Thyroid gland (tissue), 4 donors: ENCODE measurements at regions not wholly inside any gene's neighbourhood (a gene's known extent, or its start where the extent isn't known, plus 50 kb on each side); places are given as distances from the start of the nearest gene placed in this dataset.

ENCODE experiments used
- DNase-seq, 2 donors: peaks; one replicate each; pipeline ENCODE4 v3.0.0-alpha.2; 2019
- H3K27ac ChIP-seq, 3 donors: fragments of 200-600 bp; sonication (generic); 1 replicate in 2 of 3; 2 replicates in 1 of 3; pipeline ENCODE4 v1.5.1; 2016 to 2019; ENCODE audit warnings: mild to moderate bottlenecking in 1 of 3, moderate library complexity in 1 of 3
- H3K27me3 ChIP-seq: fragments of 200-600 bp; sonication (generic); one replicate; pipeline ENCODE4 v1.5.1; 2019
- H3K36me3 ChIP-seq, 2 donors: fragments of 200-600 bp; sonication (generic); one replicate each; pipeline ENCODE4 v1.5.1; 2016 to 2019
- H3K4me1 ChIP-seq, 2 donors: fragments of 200-600 bp; sonication (generic); one replicate each; pipeline ENCODE4 v1.5.1; 2017 to 2019
- H3K4me3 ChIP-seq, 3 donors: fragments of 200-600 bp; sonication (generic); replicated peaks in 1 of 3; 1 replicate in 2 of 3; 2 replicates in 1 of 3; pipeline ENCODE4 v1.5.1; 2016; ENCODE audit warnings: mild to moderate bottlenecking in 1 of 3
- H3K9me3 ChIP-seq: fragments of 200-600 bp; sonication (generic); one replicate; pipeline ENCODE4 v1.5.1; 2017
- POLR2A ChIP-seq, 2 donors: fragments of 450-650 bp; IDR thresholded peaks; one replicate each; pipeline ENCODE4 v1.6.1; 2017; ENCODE audit warnings: antibody characterized with exemption in 2 of 2, mild to moderate bottlenecking in 2 of 2, moderate library complexity in 1 of 2
- WGBS, 2 donors: methylation state at CpG; one replicate each; pipeline ENCODE4 v1.1.5; 2017; 5-methylcytosine and 5-hydroxymethylcytosine counted together
- intact Hi-C: fragments of 100-400 bp; cut with DNase I; formaldehyde crosslinking; loops from one replicate; pipeline ENCODE4 v1.15.1; 2023
- TF ChIP-seq, protein P1 (sequence below), 6 experiments: fragments of 200-600 bp in 3 of 6; fragments of 450-650 bp in 3 of 6; sonication (generic) in 3 of 6; IDR thresholded peaks; one replicate each; pipeline ENCODE4 v1.5.1; 2016 to 2019; ENCODE audit warnings: antibody characterized with exemption in 6 of 6, mild to moderate bottlenecking in 2 of 6, inconsistent platforms in 1 of 6, moderate library complexity in 1 of 6

DNA sequence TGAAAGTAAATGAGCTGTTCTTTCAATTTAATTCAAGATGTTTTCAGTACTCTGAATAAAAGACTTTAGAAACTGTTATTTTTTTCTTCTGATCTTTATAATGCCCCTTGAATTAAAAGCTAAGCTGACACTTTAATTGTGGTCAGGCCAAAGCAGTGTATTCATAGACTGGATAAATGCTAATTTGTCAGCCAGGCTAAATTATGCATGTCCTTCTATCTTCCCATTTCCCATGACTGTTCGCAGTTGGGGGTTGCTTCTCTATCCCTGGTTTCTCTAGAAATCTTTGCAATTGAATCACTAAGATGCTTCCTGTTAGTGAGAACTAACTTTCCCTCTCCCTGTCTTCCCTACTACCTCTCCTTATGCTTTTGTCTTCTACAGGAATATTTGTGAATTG is 396.2 kb downstream of the RFPL4B start:
- intact Hi-C loops = no loop called here
- Histone ChIP-seq H3K4me1 (peaks cover 0 to 7% of the 10 kb centered on the region in 2 donors), H3K27ac (no peak overlapping the region), H3K36me3 (no peaks in the 10 kb centered on the region), H3K27me3 (no peaks in the 10 kb centered on the region), H3K9me3 (no peaks in the 10 kb centered on the region), H3K4me3 (no peak overlapping the region)
- DNase-seq = no peak
- WGBS, 2 donors = 93 to 96% methylated on average over 1 of the region's 1 CpG
- TF ChIP-seq, protein P1, sequence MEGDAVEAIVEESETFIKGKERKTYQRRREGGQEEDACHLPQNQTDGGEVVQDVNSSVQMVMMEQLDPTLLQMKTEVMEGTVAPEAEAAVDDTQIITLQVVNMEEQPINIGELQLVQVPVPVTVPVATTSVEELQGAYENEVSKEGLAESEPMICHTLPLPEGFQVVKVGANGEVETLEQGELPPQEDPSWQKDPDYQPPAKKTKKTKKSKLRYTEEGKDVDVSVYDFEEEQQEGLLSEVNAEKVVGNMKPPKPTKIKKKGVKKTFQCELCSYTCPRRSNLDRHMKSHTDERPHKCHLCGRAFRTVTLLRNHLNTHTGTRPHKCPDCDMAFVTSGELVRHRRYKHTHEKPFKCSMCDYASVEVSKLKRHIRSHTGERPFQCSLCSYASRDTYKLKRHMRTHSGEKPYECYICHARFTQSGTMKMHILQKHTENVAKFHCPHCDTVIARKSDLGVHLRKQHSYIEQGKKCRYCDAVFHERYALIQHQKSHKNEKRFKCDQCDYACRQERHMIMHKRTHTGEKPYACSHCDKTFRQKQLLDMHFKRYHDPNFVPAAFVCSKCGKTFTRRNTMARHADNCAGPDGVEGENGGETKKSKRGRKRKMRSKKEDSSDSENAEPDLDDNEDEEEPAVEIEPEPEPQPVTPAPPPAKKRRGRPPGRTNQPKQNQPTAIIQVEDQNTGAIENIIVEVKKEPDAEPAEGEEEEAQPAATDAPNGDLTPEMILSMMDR (IDR thresholded peaks at IDR 0.05) = no peak
- TF ChIP-seq POLR2A (IDR thresholded peaks at IDR 0.05) = no peak

- H3K4me1 ChIP-seq = peaks cover 0 to 7% of the 10 kb centered on the region in 2 donors
- WGBS, 2 donors = 71 to 76% methylated on average over 4 of the region's 4 CpGs
- H3K27ac ChIP-seq = no peak overlapping the region
- no peak overlapping the region for H3K4me3 ChIP-seq
- TF ChIP-seq, protein P1 (IDR thresholded peaks at IDR 0.05) = no peak
- TF ChIP-seq POLR2A (IDR thresholded peaks at IDR 0.05) = no peak
- no peak for DNase-seq
- H3K27me3 ChIP-seq = no peaks in the 10 kb centered on the region
- intact Hi-C loops = no loop called here
- H3K9me3 ChIP-seq = no peaks in the 10 kb centered on the region
- no peaks in the 10 kb centered on the region for H3K36me3 ChIP-seq
These were observed 397.7 kb downstream of the RFPL4B start for GRCh38 chr6:112744827-112745226.

GRCh38 chr6:112745765-112746164 is 398.6 kb downstream of the RFPL4B start:
- WGBS, 2 donors = 29 to 40% methylated on average over 1 of the region's 1 CpG
- Histone ChIP-seq H3K4me1 (peaks cover 0 to 7% of the 10 kb centered on the region in 2 donors), H3K9me3 (no peaks in the 10 kb centered on the region), H3K27ac (no peak overlapping the region), H3K27me3 (no peaks in the 10 kb centered on the region), H3K36me3 (no peaks in the 10 kb centered on the region), H3K4me3 (no peak overlapping the region)
- intact Hi-C loops = no loop called here
- TF ChIP-seq, protein P1 (IDR thresholded peaks at IDR 0.05) = no peak
- no peak for TF ChIP-seq POLR2A (IDR thresholded peaks at IDR 0.05)
- DNase-seq = no peak

DNA sequence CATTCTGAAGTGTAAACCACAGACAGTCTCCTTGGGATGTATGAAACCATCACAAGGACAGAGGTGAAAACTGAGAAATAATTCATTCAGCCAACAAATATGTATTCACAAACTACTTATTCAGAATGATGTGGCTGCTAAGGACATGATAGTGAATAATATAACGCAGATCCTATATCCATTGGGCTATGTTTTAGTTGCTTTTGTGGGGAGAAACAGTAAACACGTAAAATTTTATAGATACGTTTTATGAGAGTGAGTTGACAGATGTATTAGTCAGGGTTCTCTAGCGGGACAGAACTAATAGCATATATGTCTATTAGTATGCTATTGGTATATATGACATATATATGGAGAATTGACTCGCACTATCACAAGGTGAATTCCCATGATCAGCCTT is 402.5 kb downstream of the RFPL4B start:
- Histone ChIP-seq H3K36me3 (no peaks in the 10 kb centered on the region), H3K4me3 (no peak overlapping the region), H3K27ac (no peak overlapping the region), H3K4me1 (peaks cover 0 to 7% of the 10 kb centered on the region in 2 donors), H3K9me3 (no peaks in the 10 kb centered on the region), H3K27me3 (no peaks in the 10 kb centered on the region)
- no peak for DNase-seq
- 94 to 98% methylated on average over 5 of the region's 5 CpGs for WGBS, 2 donors
- intact Hi-C loops = no loop called here
- TF ChIP-seq, protein P1 (IDR thresholded peaks at IDR 0.05) = no peak
- TF ChIP-seq POLR2A (IDR thresholded peaks at IDR 0.05) = no peak

DNA sequence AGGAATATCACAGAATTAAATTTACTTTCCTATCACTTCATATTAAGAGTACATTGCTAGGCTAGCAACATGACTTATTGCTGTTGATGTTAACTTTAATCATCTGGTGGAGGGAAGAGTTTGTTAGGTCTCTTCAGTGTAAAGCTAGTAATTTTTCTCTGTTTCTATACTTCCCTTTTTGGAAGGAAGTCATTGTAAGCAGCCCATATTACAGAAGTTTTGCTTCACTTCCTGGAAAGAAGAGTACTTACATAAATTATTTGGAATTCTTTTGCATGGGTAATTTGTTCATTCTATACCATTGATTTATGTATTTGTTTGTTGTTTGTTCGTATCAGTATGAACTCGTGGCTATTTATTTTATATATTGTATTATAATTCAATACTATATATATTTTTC is 405.2 kb downstream of the RFPL4B start:
- Histone ChIP-seq H3K4me3 (no peak overlapping the region), H3K27me3 (no peaks in the 10 kb centered on the region), H3K36me3 (no peaks in the 10 kb centered on the region), H3K27ac (no peak overlapping the region), H3K9me3 (no peaks in the 10 kb centered on the region), H3K4me1 (peaks cover 0 to 3% of the 10 kb centered on the region in 2 donors)
- TF ChIP-seq POLR2A (IDR thresholded peaks at IDR 0.05) = no peak
- TF ChIP-seq, protein P1 (IDR thresholded peaks at IDR 0.05) = no peak
- 87 to 91% methylated on average over 2 of the region's 2 CpGs for WGBS, 2 donors
- intact Hi-C loops = no loop called here
- no peak for DNase-seq
